ENCODE measurements at regions not wholly inside any gene's neighbourhood (a gene's known extent, or its start where the extent isn't known, plus 50 kb on each side); places are given as distances from the start of the nearest gene placed in this dataset.
A peak's percentile ranks its signal among the peaks of the same experiment; 100 is the strongest.
"Not testable (repeated sequence)": the region's sequence is repeated elsewhere in the genome, so short reads cannot be mapped to it uniquely, and the experiment has no call there.

DNA sequence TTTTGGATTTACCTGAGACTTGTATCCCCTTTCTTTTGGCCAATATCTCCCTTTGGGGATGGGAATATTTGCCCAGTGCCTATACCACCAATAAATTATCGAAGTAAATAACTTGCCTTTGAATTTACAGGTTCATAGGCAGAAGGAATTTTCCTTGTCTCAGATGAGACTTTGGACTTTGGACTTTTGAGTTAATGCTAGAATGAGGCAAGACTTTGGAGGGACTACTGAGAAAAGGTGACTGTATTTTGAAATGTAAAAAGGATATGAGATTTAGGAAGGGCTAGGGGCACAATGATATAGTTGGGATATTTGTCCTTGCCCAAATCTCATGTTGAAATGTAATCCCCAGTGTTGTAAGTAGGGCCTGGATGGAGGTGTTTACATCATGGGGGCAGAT lies 384.5 kb upstream of the GHITM start:
- no peak for DNase-seq (ENCODE audit: low read depth)

DNA sequence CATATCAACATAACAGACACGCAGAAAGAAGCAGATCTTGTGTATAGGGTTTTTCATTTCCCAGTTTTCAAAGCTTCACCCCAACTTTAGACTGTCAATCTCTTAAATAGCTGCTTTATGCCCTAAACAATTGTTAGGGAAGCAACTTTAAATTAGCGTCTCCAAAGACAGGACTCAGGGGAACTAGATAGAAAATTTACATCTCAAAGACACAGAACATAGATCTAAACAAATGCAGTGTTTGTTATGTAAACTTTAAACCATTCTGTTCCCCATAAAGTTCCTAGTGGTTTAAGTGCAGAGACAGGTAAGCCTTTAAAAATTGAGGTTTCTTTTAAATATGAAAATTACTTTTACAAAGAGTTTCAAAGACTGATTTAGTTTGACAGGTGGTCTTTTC lies 379.2 kb upstream of the GHITM start:
- no peak for DNase-seq (ENCODE audit: low read depth)

DNA sequence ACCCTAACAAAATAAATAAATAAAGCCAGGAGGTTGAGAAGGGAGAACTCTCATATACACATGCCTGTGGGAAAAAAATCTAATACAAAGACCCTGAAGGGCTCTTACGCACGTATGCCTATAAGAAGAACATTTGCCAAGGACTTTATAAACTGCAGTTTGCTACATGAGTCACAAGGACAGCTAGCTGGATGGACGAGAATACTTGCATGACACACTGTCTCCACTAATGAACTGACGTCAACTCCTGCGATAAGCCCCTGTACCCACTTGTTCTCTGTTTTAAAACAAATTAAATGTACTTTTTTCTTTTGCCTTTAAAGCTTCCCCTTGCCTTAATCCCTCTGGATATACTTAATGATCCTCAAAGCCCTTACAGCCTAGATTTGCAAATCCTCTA lies 374.6 kb upstream of the GHITM start:
- peak; percentile 47 for DNase-seq (ENCODE audit: low read depth)

DNA sequence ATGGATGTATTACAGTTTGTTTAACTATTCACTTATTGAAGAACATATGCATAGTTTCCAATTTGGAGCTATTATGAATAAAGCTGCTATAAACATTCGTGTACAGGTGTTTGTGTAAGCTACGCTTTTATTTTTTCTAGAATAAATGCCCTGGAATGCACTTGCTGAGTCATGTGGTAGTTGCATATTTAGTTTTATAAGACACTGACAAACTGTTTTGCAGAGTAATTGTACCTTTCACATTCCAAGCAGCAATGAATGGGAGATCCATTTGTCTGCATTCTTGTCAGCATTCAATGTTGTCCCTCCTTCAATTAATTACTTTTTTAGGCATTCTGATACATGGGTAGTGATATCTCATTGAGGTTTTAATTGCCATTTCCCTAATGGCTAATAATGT lies 373.6 kb upstream of the GHITM start:
- no peak for DNase-seq (ENCODE audit: low read depth)

DNA sequence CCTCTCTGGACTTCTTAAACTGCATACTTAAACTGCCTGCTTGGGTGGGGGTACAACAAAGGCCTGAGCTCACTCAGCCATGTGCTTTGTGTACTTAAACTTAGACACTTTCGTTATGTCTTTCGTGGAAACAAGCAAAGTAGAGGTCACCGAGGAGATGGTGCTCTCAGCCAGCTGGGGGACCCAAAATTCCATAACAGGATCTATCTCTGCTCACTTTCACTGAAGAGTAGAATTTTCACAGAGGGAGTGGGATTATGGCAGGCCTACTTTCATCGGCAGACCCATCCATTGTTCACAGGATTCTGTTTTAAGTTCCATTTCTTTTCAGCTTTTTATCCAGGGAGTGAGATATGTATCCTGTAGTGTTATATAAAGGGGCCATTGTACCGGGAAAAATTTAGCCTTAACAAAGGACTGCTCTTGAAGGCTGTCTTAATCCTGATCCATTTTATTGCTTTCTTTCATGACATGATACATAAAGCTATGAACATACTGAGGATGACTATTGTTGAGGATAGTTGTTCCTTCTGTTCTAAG lies 370.0 kb upstream of the GHITM start:
- DNase-seq (ENCODE audit: low read depth) = no peak

DNA sequence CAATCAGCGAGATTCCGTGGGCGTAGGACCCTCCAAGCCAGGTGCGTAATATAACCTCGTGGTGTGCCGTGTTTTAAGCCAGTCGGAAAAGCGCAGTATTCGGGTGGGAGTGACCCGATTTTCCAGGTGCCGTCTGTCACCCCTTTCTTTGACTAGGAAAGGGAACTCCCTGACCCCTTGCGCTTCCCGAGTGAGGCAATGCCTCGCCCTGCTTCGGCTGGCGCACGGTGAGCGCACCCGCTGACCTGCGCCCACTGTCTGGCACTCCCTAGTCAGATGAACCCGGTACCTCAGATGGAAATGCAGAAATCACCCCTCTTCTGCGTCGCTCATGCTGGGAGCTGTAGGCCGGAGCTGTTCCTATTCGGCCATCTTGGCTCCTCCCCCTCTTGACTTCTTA lies 352.6 kb upstream of the GHITM start:
- DNase-seq (ENCODE audit: low read depth) = not testable (repeated sequence)

DNA sequence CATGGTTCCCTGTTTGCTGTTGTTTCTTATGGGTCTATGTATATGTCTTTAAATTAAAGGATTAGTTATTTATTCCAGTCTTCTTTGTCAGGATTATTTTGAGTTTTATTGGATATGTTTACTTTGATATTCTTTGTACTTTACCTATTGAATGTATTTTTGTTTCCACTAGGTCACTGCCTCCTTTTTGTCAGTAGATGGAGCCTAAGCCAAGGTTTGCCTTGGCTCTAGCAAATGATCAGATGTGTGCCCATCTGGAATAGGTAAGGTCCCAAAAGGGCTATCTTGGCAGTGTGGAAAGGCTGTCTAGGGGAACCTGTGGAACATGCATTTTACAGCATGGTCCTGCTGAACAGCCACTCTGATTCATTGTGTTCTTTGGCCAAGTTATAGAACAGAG lies 337.3 kb upstream of the GHITM start:
- no peak for DNase-seq (ENCODE audit: low read depth)

DNA sequence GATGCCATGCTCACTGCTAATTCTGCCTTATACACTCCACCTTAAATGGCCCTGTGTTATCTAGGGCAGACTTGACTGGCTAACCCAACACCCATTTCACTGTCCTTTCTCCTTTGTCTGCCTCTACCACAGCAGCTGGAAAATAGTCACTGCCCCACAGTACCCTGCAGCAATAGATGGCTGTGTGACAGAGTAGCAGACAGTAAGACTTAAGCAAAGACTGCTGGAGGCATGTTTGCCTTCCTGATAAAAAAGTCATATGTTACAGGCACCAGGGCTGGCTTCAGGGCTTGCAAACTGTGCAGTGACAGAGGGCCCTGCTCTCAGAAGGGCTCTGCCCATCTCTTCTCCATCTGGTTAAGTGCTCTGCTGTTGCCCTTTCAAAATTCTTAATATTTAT lies 332.6 kb upstream of the GHITM start:
- no peak for DNase-seq (ENCODE audit: low read depth)

DNA sequence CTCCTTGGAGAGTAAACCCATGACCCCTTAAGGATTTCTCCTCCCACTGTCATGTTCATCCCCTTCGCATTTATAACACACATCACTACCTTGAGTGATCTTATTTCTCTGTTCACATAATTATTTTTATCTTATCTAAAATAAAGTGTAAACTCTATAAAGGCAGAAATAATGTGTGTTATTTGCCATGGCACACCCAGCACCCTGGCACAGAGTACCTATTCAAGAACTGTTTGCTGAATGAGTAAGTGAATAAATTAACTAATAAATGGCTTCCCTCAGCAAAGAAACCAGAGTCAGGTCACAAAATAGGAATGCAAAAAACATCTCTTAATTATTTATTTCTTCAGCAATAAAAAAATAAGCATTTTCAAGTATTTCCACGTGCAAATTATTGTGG lies 330.3 kb upstream of the GHITM start:
- no peak for DNase-seq (ENCODE audit: low read depth)

DNA sequence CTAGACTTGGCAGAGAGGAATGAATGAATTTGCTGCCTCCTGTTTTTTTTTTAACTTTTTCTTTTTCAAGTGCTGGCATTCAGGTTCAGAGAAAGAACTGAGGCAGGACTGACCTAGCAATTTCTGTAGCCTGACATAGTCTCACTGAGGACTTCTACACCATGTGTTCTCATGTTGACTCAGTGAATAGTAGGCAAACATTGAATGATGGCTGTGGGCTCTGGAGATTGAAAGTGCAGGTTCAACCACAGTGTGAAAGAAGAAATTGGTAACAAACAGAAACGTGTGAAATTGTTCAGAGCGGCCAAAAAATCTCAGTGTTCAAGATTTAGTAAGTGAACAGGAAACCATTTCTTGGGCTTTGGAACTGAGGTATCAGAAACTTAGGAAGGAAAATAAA lies 322.4 kb upstream of the GHITM start:
- DNase-seq (ENCODE audit: low read depth) = no peak

DNA sequence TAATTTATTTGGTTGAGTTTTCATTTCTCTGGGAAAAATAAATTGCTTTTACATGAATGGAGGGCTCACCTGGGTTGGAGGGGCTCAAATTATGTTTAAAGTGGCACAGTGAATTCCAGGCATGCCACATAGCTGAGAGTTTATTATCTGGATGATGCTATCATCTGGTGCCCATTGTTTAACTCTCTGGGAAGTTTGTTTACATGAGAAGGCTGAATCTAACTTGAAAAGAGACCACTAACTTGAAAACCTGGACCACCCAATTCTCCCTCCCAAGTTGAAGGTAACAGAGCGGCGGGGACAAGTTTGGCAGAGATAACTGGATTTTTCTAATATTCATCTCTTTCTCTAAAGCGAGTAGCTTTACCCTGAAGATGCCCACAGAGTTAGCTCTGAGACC lies 321.5 kb upstream of the GHITM start:
- DNase-seq (ENCODE audit: low read depth) = no peak

DNA sequence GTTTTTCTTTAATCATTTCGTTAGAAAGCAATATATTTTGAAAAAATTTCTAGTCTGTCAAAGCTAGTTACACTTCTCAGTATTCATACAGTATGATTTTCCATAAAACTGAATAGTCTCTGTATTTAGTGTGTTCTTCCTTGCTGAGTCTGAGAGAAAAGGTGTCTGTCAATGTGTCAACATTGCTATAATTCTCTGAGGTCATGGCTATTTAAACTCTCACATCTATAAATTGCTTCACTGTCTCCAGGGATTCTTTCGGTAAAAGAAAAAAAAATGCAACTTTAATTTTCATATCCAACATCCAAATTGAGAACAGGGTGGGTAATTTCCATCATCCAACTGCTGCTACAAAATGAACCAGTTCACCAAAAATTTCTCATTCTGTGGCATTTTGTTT lies 319.7 kb upstream of the GHITM start:
- DNase-seq (ENCODE audit: low read depth) = no peak

DNA sequence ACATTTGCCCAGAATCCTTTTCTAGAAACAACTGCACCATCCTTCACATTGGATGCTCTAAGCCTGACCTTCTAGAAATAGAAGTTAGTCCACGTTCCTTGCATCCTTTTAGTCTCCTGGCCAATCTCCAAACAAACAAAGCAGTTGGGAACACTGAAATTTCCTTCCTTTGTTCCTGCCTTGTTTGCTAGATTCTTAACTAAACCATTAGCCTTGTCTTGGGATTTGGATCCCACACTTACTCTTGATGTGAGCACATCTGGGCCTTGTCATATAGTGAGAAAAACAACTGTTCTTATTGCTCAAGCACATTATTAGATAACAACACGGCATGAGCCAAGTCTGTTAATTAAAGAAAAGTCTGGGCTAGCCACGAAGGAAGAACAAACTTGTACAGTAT lies 319.3 kb upstream of the GHITM start:
- no peak for DNase-seq (ENCODE audit: low read depth)

DNA sequence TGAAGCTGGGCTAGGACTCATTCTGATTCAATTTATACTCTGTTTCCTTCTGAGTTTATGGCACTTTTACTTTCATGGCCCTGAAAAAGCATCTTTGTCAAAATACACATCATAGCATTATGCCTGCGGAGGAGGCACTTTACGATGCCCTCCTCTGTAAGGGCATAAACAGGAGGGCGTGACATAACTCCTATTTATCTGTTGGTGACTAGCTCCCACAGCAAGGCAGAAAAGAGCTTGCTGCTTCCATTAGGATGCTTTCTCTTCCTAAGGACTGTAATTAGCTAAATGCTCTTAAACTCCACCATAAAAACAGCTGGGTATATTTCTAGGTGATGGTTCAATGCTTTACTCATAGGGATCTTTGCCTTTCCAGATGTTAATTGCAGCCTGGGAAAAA lies 315.2 kb upstream of the GHITM start:
- no peak for DNase-seq (ENCODE audit: low read depth)

DNA sequence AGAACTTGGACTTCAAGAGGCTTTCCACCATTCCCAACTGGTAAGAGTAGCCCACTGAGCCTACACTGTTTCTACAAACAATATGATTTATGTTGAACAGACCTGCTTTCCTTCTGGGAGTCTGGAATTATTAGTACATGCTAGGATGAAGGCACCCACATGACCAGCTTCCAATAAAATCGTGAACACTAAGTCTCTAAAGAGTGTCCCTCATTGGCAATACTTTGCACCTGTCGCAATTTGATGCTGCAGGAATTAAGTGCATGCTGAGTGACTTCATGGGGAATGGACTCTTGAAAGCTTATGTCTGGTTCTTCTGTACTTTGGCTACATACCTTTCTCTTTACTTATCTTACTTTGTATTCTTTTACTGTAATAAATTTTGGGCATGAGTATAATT lies 305.2 kb upstream of the GHITM start:
- no peak for DNase-seq (ENCODE audit: low read depth)

DNA sequence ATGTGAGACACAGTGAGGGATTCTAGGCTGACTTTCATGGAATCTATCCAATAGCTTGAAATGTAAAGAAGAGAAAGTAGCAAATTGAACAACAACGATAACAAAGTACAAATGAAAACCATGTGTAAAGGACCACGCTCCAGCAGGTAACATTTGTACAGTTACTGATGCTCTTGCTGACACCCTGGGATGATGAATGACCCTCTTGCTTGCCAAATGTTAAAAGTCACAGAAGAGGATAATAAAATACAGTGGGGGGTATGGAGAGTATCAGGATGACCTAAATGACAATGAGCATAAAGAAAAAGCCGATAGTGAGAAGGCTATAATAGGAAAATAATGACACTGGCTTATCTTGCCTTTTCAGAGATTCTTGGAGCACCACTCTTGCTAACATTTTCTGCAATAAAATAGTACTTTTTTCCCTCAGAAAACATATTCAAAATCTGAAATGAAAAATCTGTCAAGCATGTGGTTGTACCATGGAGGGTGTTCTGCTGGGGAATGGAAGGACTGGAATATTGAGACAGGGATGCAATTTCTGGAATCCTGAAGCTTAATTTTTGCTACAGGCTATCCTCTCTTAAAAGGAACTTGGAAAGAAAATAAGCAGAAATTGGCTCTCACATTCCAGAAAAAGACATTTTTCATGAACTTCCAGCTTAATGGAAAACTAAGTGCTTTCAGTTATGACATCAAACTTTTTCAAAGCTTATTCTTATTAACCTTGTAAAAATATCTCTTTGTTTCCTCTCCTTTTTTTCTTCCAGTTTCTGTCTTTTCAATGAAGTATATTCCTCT lies 303.2 kb upstream of the GHITM start:
- no peak for DNase-seq (ENCODE audit: low read depth)

DNA sequence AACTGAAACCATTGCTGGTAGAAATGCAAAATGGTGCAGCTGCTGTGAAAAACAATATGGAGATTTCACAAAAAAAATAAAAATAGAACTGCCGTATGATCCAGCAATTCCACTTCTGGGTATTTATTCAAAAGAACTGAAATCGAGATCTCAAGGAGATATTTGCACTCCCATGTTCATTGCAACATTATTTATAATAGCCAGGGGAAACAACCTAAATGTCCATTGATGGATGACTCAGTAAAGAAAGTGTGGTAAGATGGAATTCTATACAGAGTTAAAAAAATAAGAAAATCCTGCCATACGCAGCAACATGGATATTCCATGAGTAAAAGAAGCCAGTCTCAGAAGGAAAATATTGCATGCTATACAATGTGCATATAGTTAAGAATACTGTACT lies 290.6 kb upstream of the GHITM start:
- DNase-seq (ENCODE audit: low read depth) = no peak

DNA sequence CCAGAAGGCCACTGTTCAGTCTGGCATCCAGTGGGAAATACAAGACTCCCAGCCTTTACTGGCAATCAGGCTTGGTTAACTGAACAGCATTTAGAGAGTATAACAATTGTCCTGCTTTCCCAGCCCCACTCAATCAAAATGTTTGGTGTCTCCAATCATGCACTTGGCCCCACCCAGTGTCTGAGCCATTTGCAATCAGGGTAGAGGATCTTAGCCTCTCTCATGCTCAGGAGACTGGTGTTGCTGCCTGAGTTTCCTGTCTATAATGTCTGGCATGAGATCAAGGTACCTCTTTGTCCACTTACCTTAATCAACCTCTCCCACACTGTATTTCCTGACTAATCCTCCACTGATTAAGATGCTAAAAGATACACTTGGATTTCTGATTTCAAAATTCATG lies 290.2 kb upstream of the GHITM start:
- no peak for DNase-seq (ENCODE audit: low read depth)

DNA sequence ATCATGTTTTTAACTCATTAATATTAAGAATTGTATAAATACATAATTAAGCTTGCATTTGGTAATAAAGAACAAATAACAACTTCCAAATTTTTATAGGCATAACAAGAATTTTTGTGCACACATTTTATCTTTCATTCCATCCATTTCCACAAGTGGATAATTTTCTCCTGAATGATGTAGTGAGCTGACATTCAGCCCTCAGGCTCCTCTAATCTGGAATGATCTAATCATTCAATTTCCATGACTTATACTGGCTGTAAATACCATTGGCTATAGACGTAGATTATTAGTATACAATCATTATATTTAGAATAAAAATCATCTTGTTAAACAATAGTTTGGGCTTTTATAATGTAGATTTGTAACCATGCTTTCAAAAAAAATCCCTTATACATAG lies 287.2 kb upstream of the GHITM start:
- no peak for DNase-seq (ENCODE audit: low read depth)

DNA sequence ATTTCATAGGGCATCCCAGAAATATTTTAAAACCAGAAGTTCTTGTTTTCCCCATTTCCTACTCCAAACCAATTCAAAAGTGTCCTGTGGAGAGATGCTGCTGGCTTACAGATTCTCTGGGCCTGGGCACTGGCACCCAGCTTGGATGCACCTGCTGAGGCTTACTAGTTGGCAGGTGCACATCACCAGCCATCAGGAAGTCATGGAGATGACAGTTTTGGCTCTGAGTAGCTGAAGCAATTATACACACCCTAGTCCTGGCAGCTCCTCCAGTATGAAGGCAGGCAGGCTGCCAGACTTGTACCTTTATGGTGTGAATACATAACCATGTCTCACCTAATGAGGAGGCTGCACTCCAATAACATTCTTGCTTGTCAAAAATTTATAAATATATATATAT lies 276.6 kb upstream of the GHITM start:
- DNase-seq (ENCODE audit: low read depth) = no peak

DNA sequence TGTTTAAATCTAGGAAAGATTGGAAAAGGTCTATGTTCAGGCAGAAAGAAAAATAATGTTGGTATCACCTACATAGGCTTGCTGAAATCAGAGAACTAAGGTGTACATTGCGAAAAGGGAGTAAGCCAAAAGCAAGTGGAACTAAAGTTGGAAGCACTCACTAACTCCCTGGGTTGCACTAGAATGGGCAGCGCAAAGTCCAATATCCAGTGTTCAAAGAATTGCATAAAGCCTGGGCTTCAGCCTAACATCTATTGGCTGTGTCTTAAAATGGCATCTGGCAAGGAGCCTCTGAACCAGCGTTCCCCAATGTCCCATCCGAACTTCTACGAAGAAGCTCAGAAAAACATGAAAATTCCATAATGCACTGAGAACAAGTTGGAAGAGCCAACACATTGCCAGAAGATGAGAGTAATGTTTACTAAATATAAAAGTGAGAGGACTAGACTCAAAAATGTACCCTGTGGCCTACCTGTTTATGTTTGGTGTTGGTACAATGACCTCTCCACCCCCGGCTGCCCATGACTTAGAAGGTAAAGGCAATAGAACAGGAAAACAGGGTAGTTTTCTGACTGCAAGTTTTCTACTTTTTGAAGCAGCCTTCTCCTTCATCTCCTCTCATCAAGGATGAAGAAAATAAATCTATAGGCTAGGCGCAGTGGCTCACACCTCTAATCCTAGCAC lies 275.9 kb upstream of the GHITM start:
- no peak for DNase-seq (ENCODE audit: low read depth)

DNA sequence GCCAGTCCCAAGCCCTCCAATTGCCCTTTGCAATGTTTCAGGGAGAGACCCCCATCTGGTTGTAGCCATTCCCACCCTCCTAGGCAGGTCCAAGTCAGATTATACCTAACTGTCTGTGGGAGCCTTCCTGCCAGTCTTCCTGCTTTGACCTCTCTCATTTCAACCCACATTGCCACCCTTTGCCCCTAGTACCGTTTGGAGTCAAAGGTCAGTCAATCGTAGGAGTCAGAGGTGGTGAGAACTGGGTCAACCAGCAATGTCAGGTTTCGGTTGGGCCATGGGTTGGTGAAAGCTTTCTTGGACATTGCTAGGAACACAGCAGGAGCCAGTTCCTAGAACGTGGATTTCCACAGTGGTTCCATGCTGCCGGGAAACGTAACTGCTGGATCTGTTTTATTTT lies 269.4 kb upstream of the GHITM start:
- no peak for DNase-seq (ENCODE audit: low read depth)

DNA sequence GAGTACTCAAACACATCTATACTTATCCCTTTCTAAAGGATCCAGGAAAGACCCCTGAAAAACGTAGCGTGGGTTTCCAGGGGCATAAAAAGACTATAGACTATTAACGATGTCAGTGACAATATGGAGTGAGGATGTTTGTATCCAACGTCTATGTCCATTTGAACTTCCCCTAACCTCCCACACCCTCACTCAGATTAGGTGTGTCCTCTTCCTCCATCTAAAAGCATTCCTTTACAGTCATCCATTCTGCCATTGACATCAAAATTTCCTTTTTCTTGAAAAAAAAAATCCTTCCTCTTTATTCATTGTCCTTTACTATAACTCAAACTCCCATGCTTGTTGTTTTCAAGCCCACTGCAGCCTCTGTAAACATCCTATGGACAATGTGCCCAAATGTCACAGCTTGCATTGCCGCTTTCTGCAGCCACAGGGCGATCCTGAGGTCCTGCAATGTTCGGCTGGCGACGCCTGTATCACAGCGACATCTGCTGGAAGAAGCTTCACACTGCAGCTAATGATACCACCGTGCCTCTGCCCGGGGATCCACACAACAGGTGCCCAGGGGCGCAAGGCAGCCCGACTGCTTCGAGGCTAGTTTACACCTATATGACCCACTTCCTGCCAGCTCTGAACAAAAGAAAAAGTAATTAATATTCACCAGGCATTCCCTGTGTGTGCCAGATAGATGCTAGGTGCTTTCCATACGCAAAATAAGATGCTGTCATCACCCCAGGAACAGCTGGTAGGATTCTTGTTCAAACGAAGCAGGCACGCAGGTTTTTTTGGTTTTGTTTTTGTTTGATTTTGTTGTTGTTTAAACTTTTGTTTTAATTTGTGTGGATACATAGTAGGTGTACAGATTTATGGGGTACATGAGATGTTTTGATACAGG lies 267.9 kb upstream of the GHITM start:
- peak; percentile 37 for DNase-seq (ENCODE audit: low read depth)
